Breast epithelium (tissue), 4 donors: ENCODE measurements at regions not wholly inside any gene's neighbourhood (a gene's known extent, or its start where the extent isn't known, plus 50 kb on each side); places are given as distances from the start of the nearest gene placed in this dataset.

Experiments
- DNase-seq, 2 donors: peaks; one replicate each; pipeline ENCODE4 v3.0.0-alpha.2; 2019; ENCODE audit warnings: low spot score in 2 of 2
- H3K27ac ChIP-seq, 2 donors: fragments of 200-600 bp; sonication (generic) in 1 of 2; one replicate each; pipeline ENCODE4 v1.5.1; 2016 to 2019; ENCODE audit warnings: mild to moderate bottlenecking in 1 of 2
- H3K27me3 ChIP-seq, 2 donors: fragments of 200-600 bp; sonication (generic) in 1 of 2; one replicate each; pipeline versions ENCODE4 v1.5.1 to v1.6.0; 2017 to 2019; ENCODE audit warnings: control low read depth in 1 of 2, mild to moderate bottlenecking in 1 of 2
- H3K36me3 ChIP-seq: fragments of 200-600 bp; one replicate; pipeline ENCODE4 v1.5.1; 2019
- H3K4me1 ChIP-seq, 2 donors: fragments of 200-600 bp; sonication (generic); one replicate each; pipeline ENCODE4 v1.5.1; 2016 to 2019; ENCODE audit warnings: control low read depth in 1 of 2
- H3K4me3 ChIP-seq, 3 donors: fragments of 200-600 bp; sonication (generic); 1 replicate in 2 of 3; 2 replicates in 1 of 3; pipeline ENCODE4 v1.5.1; 2016 to 2019; ENCODE audit warnings: mild to moderate bottlenecking in 3 of 3, moderate library complexity in 2 of 3
- H3K9me3 ChIP-seq, 2 donors: fragments of 200-600 bp; sonication (generic) in 1 of 2; one replicate each; pipeline ENCODE4 v1.5.1; 2016 to 2019; ENCODE audit warnings: control low read depth in 1 of 2
- POLR2A ChIP-seq: fragments of 450-650 bp; IDR thresholded peaks from one replicate; pipeline ENCODE4 v1.6.1; 2016; ENCODE audit warnings: antibody characterized with exemption, mild to moderate bottlenecking, moderate library complexity
- POLR2AphosphoS5 ChIP-seq, 3 donors: sonication (generic); formaldehyde crosslinking; IDR thresholded peaks; one replicate each; pipeline ENCODE4 v1.6.1; 2017; ENCODE audit warnings: antibody characterized with exemption in 3 of 3
- intact Hi-C: fragments of 100-400 bp; cut with DNase I; formaldehyde crosslinking; loops from one replicate; pipeline ENCODE4 v1.15.1; 2023; ENCODE audit warnings: low total_unique reads
- TF ChIP-seq, protein P1 (sequence below), 3 donors: fragments of 450-650 bp; IDR thresholded peaks; one replicate each; pipeline ENCODE4 v1.5.1; 2016 to 2017; ENCODE audit warnings: antibody characterized with exemption in 3 of 3, mild to moderate bottlenecking in 3 of 3, moderate library complexity in 3 of 3

DNA sequence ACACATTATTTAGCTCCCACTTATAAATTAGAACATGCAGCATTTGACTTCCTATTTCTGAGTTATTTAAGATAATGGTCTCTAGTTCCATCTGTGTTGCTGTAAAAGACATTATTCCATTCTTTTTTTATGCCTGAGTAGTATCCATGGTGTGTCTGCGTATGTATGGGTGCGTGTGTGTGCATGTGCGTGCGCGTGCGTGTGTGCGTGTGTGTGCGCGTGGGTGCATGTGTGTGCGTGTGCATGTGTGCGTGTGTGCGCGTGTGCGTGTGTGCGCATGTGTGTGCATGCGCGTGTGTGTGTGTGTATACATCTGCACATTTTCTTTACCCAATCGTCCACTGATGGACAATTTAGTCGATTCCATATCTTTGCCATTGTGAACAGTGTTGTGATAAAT, 479.4 kb upstream of the TMEM132C start:
- Histone ChIP-seq H3K9me3 (no peaks in the 10 kb centered on the region), H3K4me3 (no peak overlapping the region), H3K27me3 (peaks cover 0 to 6% of the 10 kb centered on the region in 2 donors), H3K27ac (no peak overlapping the region), H3K36me3 (no peaks in the 10 kb centered on the region), H3K4me1 (no peaks in the 10 kb centered on the region)
- intact Hi-C loops: no loop called here
- no peak for TF ChIP-seq POLR2A
- TF ChIP-seq, protein P1, sequence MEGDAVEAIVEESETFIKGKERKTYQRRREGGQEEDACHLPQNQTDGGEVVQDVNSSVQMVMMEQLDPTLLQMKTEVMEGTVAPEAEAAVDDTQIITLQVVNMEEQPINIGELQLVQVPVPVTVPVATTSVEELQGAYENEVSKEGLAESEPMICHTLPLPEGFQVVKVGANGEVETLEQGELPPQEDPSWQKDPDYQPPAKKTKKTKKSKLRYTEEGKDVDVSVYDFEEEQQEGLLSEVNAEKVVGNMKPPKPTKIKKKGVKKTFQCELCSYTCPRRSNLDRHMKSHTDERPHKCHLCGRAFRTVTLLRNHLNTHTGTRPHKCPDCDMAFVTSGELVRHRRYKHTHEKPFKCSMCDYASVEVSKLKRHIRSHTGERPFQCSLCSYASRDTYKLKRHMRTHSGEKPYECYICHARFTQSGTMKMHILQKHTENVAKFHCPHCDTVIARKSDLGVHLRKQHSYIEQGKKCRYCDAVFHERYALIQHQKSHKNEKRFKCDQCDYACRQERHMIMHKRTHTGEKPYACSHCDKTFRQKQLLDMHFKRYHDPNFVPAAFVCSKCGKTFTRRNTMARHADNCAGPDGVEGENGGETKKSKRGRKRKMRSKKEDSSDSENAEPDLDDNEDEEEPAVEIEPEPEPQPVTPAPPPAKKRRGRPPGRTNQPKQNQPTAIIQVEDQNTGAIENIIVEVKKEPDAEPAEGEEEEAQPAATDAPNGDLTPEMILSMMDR (IDR thresholded peaks at IDR 0.05): no peak
- no peak for TF ChIP-seq POLR2AphosphoS5 (IDR thresholded peaks at IDR 0.05)
- no peak for DNase-seq

GRCh38 chr12:127790376-127790775, 476.6 kb upstream of the TMEM132C start:
- intact Hi-C loops: no loop called here
- peaks cover 0 to 1% of the 10 kb centered on the region in 2 donors for H3K9me3 ChIP-seq
- no peak for DNase-seq
- no peak overlapping the region for H3K4me3 ChIP-seq
- no peak for TF ChIP-seq POLR2AphosphoS5 (IDR thresholded peaks at IDR 0.05)
- TF ChIP-seq POLR2A: no peak
- TF ChIP-seq, protein P1 (IDR thresholded peaks at IDR 0.05): no peak
- no peak overlapping the region for H3K27ac ChIP-seq
- no peaks in the 10 kb centered on the region for H3K4me1 ChIP-seq
- no peaks in the 10 kb centered on the region for H3K36me3 ChIP-seq
- H3K27me3 ChIP-seq: peaks cover 0 to 3% of the 10 kb centered on the region in 2 donors

- DNase-seq: no peak
- no peaks in the 10 kb centered on the region for H3K36me3 ChIP-seq
These were observed 475.8 kb upstream of the TMEM132C start for GRCh38 chr12:127791217-127791616.

DNA sequence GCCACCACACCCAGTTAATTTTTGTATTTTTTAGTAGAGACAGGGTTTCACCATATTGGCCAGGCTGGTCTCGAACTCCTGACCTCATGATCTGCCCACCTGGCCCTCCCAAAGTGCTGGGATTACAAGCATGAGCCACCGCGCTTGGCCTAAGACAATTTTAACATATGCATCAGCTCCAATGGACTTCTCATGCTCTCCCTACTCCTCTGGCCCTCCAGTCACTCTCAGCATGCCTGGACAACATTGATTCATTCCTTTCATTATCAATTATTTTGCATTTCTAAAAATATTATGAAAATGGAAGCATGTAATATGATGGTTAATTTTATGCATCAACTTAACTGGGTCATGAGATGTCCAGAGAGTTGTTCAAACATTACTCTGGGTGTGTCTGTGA, 469.1 kb upstream of the TMEM132C start:
- TF ChIP-seq POLR2AphosphoS5 (IDR thresholded peaks at IDR 0.05): no peak
- no peak for TF ChIP-seq POLR2A
- TF ChIP-seq, protein P1 (IDR thresholded peaks at IDR 0.05): no peak
- intact Hi-C loops: loop anchor here (5.0 kb wide), 1 partner anchor 74 kb away; no protein-coding TSS in a partner anchor
- Histone ChIP-seq H3K27me3 (no peaks in the 10 kb centered on the region), H3K4me3 (no peak overlapping the region), H3K36me3 (no peaks in the 10 kb centered on the region), H3K27ac (no peak overlapping the region), H3K4me1 (no peaks in the 10 kb centered on the region), H3K9me3 (peaks cover 0 to 9% of the 10 kb centered on the region in 2 donors)
- DNase-seq: no peak

More at GRCh38 chr12:127791217-127791616, 475.8 kb upstream of the TMEM132C start:
- TF ChIP-seq, protein P1 (IDR thresholded peaks at IDR 0.05): no peak
- TF ChIP-seq POLR2AphosphoS5 (IDR thresholded peaks at IDR 0.05) (no peak), POLR2A (no peak)
- Histone ChIP-seq H3K27me3 (no peaks in the 10 kb centered on the region), H3K9me3 (peaks cover 0 to 9% of the 10 kb centered on the region in 2 donors), H3K4me1 (no peaks in the 10 kb centered on the region), H3K27ac (no peak overlapping the region), H3K4me3 (no peak overlapping the region)
- intact Hi-C loops: no loop called here

GRCh38 chr12:127802271-127802670, 464.7 kb upstream of the TMEM132C start:
- TF ChIP-seq POLR2A: no peak
- no peak for TF ChIP-seq POLR2AphosphoS5 (IDR thresholded peaks at IDR 0.05)
- TF ChIP-seq, protein P1 (IDR thresholded peaks at IDR 0.05): no peak
- intact Hi-C loops: no loop called here
- Histone ChIP-seq H3K9me3 (no peaks in the 10 kb centered on the region), H3K4me3 (no peak overlapping the region), H3K27ac (no peak overlapping the region), H3K27me3 (no peaks in the 10 kb centered on the region), H3K4me1 (no peaks in the 10 kb centered on the region), H3K36me3 (no peaks in the 10 kb centered on the region)
- no peak for DNase-seq
